NCI-H2029 (cell line): ENCODE measurements at regions not wholly inside any gene's neighbourhood (a gene's known extent, or its start where the extent isn't known, plus 50 kb on each side); places are given as distances from the start of the nearest gene placed in this dataset.
"Not testable (repeated sequence)": the region's sequence is repeated elsewhere in the genome, so short reads cannot be mapped to it uniquely, and the experiment has no call there.

Experiments used
- DNase-seq: peaks from one replicate; lab custom pipeline; 2025; lab: John Stamatoyannopoulos, UW

DNA sequence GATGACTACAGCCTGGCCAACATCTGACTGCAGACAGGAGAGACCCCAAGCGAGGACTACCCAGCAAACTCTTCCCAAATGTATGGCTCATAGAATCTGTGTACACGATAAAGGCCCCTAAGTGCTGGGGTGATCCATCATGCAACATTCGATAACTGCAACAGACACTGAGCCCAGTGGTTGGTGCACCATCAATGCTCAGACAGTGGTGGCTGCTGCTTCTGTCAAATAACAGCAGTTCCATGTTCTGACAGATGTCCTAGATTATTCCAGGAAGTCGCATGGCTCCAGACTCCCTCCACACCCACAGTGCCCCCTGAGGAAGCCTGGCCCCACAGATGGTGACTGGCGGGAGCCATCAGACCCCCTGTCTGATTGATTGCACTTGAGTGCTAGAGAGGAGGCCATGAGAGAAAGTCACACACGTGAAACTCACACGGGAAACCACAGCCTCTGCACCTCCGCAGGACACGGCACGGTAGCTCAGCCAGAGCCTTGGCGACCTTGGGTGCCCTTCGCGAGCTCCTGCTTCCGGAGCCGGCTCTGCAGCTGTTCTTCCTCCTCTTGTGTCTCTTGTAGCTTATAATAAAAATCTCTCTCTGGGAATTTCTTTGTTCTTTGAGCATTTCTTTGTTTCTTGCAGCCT, 1155.9 kb downstream of the TBC1D22A start:
- no peak for DNase-seq

DNA sequence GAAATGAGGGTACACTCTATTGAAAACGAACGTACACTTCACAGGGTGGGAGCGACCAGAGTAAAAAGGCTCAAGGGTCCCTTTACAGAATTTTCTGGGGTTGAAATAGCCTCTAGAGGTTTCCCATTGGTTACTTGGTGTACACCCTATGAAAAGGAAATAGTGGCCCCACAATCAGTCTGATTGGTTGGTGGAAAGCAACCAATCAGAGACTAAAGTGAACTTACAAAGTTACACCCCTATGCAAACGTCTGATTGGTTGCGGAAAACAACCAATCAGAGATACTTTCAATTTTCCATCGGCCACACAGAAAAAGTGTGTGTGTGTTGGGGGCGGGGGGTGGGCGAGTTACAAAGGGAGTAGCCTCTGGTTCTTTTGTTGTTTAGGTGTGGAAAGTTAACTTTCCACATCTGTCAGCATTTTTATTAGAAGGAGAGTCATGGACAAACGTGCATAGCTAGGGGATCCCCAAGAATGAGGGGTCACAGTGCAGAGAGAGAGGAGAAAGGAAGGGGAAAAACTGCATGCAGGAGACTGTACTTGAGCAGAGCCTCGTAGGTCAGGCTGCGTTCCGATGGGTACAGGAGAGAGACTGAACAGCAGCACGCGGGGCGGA, 1152.1 kb downstream of the TBC1D22A start:
- DNase-seq, result no peak

DNA sequence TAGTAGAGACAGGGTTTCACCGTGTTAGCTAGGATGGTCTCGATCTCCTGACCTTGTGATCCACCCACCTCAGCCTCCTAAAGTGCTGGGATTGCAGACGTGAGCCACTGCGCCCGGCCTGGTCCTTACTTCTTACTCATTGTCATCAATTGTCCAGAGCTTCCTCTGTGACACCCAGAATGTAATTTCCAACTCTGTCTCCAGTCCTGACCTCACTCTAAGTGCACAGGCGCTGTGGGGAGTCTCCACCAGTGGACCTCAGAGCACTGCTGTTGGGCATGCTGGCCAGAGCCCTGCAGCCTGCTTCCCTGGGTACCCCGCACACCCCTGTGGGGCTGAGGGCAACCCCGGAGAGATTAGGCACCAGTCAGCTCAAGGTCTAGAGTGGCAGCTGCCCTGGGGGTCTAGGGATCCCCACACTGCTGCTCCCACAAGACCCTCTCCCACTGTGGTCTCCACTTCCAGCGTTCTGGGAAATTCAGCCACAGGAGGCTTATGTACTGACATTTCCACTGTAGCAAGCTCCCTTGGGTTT, 1140.3 kb downstream of the TBC1D22A start:
- DNase-seq, result no peak

DNA sequence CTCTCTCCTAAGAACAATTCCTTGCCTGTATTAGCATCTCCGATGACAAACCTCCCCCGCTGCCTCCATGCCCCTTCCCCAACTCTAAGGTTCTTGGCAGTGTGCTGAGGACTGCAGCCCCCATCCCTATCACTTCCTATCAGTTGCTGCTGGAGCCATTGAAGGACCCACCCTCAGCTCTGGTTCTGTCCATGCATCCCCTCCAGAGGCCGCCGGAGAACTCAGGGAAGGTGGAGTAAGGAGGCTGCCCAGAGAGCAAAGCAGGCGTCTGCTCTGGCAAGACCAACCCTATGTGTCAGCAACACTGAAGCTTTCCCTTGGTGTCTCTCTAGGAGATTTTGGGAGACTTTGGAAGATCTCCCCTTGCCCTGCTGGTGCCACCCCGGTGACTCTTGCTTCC, 1139.5 kb downstream of the TBC1D22A start:
- no peak for DNase-seq

DNA sequence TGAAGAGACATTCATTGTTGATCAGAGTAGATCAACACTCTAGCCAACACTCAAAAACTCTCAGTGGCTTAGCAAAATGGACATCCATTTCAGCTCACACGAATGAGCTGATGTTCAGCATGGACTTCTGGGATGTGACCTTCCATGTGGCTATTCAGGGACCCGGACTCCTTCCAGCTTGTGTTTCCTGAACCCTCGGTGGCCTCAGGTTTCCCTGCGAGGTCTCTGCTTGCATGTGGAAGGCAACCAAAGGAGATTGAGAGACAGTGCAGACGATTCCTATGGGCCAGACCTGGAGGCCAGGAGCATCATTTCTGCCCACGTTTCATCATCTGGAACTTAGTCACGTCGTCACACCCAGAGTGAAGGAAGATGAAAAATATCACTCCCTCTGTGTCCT, 1137.4 kb downstream of the TBC1D22A start:
- DNase-seq, result no peak

DNA sequence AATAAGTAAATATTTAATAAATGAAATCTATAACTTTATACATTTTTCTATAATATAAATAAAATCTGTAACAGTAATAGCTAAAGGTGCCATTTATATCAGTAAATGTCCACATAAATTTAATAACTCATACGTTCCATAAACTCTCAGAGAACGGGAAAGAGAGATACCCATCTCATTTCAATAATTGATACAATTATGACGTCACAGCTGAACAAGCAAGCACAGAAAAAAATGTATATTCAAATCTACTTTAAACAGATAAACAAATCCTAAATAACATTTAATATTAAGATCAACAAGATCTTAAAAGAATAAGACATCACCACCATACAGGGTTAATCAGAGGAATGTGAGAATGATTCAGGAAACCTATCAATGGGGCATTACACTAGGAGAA, 1136.5 kb downstream of the TBC1D22A start:
- no peak for DNase-seq

DNA sequence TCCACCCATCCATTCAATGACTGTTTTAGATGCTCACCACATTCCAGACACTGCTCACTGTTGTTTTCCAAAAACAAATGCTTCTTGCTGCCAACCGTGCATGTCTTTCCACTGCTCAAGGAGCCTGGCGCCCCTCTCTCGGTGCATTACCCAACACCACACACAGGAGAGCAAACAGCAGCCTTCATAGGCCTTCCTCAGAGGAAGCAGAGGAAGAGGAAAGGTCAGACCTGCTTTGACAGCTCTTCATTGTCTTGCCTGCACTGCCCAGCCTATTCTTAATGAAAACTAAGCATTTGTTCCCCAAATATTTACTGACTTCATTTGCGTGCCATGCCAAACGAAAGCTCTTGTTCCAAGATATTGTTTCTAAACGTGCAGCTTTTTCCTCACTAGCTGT, 1129.2 kb downstream of the TBC1D22A start:
- no peak for DNase-seq

DNA sequence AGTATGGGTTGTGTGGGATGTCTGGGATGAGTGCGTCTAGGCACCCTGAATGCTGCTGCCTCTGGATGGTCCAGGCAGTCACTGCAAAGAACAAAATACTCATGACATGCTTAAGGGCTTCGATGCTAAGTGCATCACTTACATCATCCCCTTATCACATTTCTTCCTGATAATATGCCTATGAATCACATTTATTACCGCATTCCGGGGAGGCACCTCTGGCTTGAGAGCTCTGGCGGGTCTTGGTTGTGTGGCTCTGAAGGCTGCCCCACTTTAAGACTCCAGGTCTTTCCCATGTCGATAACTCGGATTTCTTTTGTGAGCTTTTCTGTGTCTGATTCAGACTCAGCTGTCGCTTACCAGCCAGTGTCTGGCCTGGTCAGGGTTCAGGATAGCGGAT, 1126.4 kb downstream of the TBC1D22A start:
- DNase-seq, result no peak

DNA sequence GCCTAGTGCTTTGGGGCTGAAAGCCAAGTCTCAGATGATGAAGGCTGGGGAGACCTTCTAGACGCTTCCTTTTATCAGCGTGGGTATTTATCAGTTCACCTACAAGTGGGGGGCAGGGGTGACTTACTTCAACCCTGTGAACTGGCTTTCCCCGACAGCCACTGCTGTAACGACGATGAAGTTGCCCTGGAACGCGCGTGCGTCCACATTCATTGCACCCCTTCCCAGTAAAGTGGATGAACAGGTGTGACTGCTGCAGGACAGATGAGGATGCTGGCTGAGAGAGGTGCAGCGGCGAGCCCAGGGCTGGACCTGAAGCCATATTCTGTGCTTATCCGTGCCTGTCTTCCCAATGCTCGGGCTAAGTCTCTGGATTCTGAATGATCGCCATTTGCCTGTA, 1122.3 kb downstream of the TBC1D22A start:
- no peak for DNase-seq

DNA sequence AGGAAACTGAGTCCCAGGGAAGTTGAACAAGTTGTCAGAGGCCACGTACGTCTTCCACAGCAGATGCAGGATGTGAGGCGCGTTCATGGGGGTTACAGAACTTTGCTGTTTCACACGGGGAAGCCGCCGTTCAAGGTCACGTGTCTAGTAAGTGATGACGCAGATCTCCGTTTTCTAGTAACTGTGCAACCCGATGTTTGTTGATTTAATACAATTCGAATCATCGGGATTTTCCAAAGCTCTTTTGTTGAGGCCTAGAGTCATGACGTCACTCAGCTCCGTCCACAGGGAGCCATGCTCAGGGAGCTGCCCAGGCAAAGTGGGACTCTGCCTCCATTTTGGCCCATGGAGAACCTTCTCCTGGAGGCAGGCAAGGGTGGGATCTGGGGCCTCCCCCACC, 1121.8 kb downstream of the TBC1D22A start:
- DNase-seq, result no peak

DNA sequence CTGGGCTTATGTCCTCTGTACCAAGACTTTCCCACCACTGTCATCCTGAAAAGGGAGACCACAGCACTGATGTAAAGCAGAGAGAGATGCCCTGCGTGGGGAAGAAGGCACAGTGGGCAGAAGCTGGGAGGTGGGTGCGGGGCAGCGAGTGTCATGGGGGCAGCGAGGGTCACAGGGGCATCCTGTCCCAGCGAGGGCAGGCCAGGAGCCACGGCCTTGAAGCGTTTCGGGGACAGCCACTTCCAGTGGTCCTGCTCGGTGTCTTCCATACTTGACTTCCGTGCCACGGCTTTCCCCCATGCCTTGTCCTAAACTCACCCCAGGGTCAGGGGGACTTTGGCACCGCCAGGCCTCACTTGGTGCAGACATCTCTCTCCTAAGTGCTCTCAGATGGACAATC, 1121.3 kb downstream of the TBC1D22A start:
- no peak for DNase-seq

DNA sequence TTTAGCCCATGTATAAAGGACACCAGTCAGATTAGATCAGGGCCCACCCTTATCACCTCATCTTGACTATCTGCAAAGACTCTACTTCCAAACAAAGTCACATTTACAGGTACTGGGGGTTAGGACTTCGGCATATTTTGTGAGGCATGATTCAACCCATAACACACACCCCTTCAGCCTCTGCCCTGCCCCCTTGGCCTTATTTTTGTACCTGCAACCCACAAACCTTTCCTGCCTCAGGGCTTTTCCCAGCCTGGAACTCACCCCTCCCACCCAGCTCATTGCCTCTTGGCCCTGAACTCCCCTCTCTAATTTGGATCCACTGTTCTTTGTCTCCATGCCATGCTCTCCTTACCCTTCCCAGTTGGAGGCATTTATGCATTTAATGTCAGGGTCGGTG, 1116.9 kb downstream of the TBC1D22A start:
- no peak for DNase-seq

DNA sequence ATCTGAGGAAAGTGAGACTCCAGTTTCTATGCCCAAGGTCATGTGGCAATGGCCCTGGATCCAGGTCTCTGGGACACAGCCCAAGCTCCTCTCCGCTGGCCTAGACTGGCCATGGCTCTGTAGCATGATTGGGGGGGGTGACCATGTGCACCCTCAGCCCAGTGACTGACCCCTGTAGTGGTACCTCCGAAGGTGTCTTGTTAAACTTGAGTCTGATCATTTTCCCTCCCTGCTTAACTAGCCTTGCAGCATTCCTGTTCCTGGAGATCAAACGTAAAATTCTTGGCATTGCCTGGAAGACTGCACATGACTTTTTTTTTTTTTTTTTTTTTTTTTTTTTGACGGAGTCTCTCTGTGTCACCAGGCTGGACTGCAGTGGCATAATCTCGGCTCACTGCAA, 1116.0 kb downstream of the TBC1D22A start:
- DNase-seq, result no peak

DNA sequence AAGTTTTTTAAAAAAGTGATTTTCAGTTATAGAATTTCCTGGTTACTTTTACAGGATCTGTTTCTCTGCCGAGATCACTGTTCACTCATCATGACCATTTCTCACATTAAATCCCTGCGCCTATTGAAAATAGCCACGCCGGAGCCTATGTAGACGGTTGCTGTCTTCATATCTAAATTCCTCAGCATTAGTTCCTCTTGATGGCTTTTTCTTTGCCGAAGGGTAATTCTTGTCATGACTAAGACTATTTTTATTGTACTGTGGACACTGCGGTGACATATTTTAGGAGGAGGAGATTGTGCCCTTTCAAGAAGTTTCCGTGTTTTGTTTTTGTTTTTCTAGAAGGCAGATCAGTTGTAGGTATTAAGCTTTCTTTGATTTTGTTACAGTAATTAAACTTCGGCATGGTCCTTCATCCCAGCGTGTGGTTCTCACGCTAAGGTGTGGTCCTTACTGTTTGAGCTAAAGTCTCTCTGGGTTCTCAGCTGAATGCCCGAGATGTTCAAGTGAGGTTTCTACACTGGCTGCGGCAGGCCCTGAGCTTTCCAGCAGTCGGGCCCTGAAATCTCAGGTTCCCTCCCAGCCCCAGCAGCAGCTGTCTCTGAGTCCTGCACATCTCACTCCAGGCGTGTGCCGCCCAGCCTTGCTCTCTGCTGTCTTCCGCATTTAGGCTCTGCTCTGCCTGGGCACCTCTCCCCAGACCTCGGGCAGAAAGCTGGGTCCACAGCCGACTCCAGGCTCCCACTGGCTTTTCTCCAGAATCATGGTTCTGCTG, 1110.5 kb downstream of the TBC1D22A start:
- DNase-seq, result no peak

DNA sequence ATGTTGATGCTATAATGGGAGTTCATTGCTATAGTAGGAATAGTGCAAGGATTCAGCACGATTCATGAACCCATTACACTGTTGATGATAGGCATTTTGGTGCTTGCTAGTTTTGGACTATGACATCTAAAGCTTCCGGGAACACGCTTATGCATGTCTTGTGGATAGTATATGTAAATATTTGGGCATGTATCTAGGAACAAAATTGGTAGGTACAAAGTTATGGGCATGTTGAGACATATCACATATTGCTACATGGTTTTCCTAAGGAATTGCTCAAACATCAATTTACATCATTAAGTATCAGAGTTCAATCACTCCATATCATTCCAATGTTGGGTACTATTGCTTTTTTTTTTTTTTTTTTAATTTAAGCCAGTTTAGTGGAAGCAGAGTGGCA, 1103.2 kb downstream of the TBC1D22A start:
- no peak for DNase-seq

DNA sequence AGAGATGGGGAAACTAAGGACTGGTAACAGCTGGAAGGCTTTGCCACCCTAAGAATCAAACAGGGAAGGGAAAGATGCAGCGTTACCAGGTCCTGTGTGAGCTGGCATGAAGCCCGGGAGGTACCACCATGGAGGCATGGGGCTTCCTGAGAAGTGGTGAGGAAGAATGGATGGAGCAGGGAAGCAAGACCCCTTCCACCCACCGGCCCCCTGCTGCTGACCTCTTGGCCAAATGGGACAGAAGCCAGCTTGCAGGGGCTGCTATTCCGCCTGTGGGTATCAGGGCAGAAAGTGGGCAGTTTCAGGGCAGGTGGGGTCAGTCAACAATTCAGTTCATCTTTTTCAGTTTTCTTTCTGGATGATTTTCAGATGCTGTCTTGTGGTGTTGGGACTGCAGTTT, 1099.9 kb downstream of the TBC1D22A start:
- DNase-seq, result no peak

DNA sequence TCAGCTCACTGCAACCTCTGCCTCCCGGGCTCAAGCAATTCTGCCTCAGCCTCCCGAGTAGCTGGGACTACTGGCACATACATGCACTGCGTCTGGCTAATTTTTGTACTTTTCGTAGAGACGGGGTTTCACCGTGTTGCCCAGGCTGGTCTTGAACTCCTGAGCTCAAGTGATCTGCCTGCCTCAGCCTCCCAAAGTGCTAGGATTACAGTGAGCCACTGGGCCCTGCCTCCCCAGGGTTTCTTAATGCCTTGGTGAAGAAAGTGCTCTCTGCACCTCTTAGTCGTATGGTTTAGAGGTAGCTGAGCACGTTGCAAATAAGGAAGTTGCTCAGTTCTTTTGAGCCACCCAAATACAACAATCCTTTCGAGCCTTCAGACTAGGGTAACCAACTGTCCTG, 1098.5 kb downstream of the TBC1D22A start:
- not testable (repeated sequence) for DNase-seq

DNA sequence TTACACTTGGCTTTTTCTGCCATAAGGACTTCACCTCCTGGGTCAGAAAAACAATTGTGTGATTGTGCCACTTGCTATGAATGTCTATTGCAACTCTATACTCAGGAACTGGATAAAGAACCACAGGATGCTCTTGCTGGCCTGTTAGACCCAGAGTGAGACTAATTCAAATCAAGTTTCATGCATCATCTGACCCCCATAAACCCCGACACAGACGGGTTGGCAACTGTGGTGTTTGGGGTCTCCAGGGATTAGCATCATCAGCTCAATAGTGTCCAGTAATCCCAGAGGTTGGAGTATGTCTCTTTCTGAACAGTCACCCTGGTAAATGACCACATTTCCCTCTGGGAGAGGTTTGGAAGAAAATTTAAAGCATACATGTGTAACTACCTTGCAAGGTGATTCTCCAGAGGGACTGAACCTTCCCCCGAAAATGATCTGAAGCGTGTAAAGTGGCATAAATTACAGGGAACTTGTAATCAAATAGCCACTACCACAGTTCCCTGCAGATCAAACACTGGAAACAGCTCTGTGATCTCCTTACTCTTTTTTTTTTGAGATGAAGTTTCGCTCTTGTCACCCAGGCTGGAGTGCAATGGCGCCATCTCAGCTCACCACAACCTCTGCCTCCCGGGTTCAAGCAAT, 1097.6 kb downstream of the TBC1D22A start:
- no peak for DNase-seq

DNA sequence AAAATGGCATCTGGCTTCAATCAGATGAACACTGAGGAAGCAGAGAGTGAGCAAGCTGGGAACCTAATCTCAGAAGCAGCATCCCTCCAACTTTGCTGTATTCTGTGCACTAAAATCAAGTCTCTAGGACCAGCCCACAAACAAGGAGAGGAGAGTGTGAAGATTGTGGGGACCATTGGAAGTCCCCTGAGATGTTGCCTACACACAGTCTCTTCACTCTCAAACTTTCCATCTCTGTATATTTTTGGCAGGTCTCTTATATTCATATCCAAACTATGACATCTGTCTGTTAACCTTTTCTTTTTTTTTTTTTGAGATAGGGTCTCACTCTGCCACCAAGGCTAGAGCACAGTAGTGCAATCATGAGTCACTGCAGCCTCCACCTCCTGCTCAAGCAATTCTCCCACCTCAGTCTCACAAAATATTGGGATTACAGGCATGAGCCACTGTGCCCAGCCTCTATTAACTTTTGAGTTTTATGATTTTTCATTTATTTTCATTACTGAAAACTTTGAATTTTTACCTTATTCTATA, 1096.4 kb downstream of the TBC1D22A start:
- DNase-seq, result no peak

DNA sequence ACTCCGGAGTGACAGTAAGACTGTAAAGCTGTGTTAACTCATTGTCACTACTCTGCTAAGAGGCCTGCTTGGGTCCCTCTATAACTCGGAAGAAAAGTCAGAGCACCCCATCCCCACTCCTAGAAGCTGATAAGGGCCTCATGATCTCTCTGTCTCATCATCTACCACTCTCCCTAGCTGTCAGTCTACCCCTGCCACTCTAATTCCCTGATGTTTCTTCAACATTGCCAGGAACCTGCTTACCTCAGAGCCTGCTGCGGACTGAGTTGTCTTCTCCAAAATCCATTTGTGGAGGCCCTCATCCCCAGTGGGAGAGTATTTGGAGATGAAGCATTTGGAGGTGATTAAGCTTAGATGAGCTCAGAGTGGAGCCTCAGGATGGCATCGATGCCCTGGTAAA, 1092.2 kb downstream of the TBC1D22A start:
- no peak for DNase-seq

DNA sequence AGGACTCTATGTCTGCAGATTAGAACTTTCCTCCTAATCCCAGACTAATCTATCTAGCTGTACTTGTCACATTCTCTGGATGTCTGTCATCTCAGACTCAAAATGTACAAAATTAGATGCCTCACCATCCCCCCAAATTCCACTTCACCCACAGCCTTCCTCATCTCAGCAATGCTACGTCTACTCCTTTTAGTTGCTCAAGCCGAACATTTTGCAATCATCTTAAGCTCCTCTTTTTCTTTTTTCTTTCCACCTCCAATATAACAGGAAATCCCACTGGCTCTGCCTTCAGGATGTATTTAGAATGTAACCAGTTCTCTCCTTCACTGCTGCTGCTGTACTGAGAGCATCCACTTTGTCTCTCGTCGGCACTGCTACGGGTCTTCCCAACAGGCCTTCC, 1091.8 kb downstream of the TBC1D22A start:
- no peak for DNase-seq

DNA sequence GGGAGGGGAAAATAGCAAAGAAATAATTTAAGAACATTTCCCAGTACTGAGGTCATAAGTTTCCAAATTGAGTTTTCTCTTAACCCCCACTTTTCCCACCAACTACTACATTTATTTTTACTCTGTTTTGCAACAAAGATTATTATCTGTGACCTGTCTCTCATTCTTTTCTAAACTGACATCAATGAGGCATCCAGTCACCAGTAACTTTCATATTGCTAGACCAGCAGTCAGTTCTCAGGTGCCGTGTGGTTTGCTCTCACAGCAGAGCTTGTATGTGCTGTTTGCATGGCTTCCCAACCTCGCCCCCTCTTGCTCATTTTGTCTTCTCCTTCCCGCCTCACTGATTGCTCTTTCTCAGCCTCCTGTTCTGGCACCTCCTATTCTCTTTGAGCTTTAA, 1091.3 kb downstream of the TBC1D22A start:
- no peak for DNase-seq
